ENCODE measurements at regions not wholly inside any gene's neighbourhood (a gene's known extent, or its start where the extent isn't known, plus 50 kb on each side); places are given as distances from the start of the nearest gene placed in this dataset.
A peak's percentile ranks its signal among the peaks of the same experiment; 100 is the strongest.

- H3K9me3 ChIP-seq (ENCODE audit: low read depth), result no peaks in the 10 kb centered on the region
- H3K4me1 ChIP-seq, result no peaks in the 10 kb centered on the region
- H3K9me3 Mint-ChIP-seq, result no peaks in the 10 kb centered on the region
- no peak overlapping the region for H3K4me3 ChIP-seq
- H3K4me2 ChIP-seq, result no peak overlapping the region
- no peak for DNase-seq (ENCODE audit: low spot score)
- H3K79me2 ChIP-seq (ENCODE audit: low read depth), result no peaks in the 10 kb centered on the region
- no peaks in the 10 kb centered on the region for H3F3A ChIP-seq (ENCODE audit: low read depth)
- no peaks in the 10 kb centered on the region for H3K36me3 ChIP-seq
- H3K27ac ChIP-seq, result no peak overlapping the region
- H3K9ac ChIP-seq, result no peak overlapping the region
- H3K36me3 Mint-ChIP-seq, result no peaks in the 10 kb centered on the region
- H2AFZ ChIP-seq (replicated peaks), result peak overlapping the region; percentile 6
- no peaks in the 10 kb centered on the region for H4K20me1 ChIP-seq (ENCODE audit: low read depth)
- TF ChIP-seq EZH2 (IDR thresholded peaks at IDR 0.05) (no peak), CTCF (IDR thresholded peaks at IDR 0.05) (no peak), EZH2phosphoT487 (IDR thresholded peaks at IDR 0.05) (no peak)
- H3K27me3 ChIP-seq, result no peaks in the 10 kb centered on the region
- no peak overlapping the region for H3K4me3 Mint-ChIP-seq
- no peaks in the 10 kb centered on the region for H3K27me3 Mint-ChIP-seq (ENCODE audit: insufficient read depth, low read depth)
- H3K4me1 Mint-ChIP-seq, result no peaks in the 10 kb centered on the region
- H3K27ac Mint-ChIP-seq, result no peak overlapping the region
These were observed 217.9 kb upstream of the RXFP2 start for GRCh38 chr13:31521435-31521834.

GRCh38 chr13:31522396-31522795 lies 216.9 kb upstream of the RXFP2 start:
- no peak overlapping the region for H2AFZ ChIP-seq (replicated peaks)
- no peak overlapping the region for H3K27ac Mint-ChIP-seq
- no peak overlapping the region for H3K4me3 Mint-ChIP-seq

GRCh38 chr13:31528176-31528575 lies 211.2 kb upstream of the RXFP2 start:
- H2AFZ ChIP-seq (replicated peaks), result no peak overlapping the region
- Mint-ChIP-seq H3K9me3 (no peaks in the 10 kb centered on the region), H3K4me3 (no peak overlapping the region), H3K27me3 (ENCODE audit: insufficient read depth, low read depth) (no peaks in the 10 kb centered on the region), H3K27ac (no peak overlapping the region), H3K36me3 (no peaks in the 10 kb centered on the region), H3K4me1 (no peaks in the 10 kb centered on the region)
- H3K27me3 ChIP-seq, result no peaks in the 10 kb centered on the region
- no peak overlapping the region for H3K9ac ChIP-seq
- no peaks in the 10 kb centered on the region for H3K9me3 ChIP-seq (ENCODE audit: low read depth)
- no peaks in the 10 kb centered on the region for H3K79me2 ChIP-seq (ENCODE audit: low read depth)
- H3K4me3 ChIP-seq, result no peak overlapping the region
- H3K36me3 ChIP-seq, result no peaks in the 10 kb centered on the region
- no peaks in the 10 kb centered on the region for H4K20me1 ChIP-seq (ENCODE audit: low read depth)
- H3K27ac ChIP-seq, result no peak overlapping the region
- TF ChIP-seq EZH2phosphoT487 (IDR thresholded peaks at IDR 0.05) (no peak), EZH2 (IDR thresholded peaks at IDR 0.05) (no peak), CTCF (IDR thresholded peaks at IDR 0.05) (no peak)
- H3K4me1 ChIP-seq, result no peaks in the 10 kb centered on the region
- H3F3A ChIP-seq (ENCODE audit: low read depth), result no peaks in the 10 kb centered on the region
- no peak for DNase-seq (ENCODE audit: low spot score)
- no peak overlapping the region for H3K4me2 ChIP-seq

More at GRCh38 chr13:31522396-31522795, 216.9 kb upstream of the RXFP2 start:
- Mint-ChIP-seq H3K27me3 (ENCODE audit: insufficient read depth, low read depth) (no peaks in the 10 kb centered on the region), H3K36me3 (no peaks in the 10 kb centered on the region), H3K9me3 (no peaks in the 10 kb centered on the region), H3K4me1 (no peaks in the 10 kb centered on the region)
- H3K9ac ChIP-seq, result no peak overlapping the region
- no peaks in the 10 kb centered on the region for H3K4me1 ChIP-seq
- no peaks in the 10 kb centered on the region for H3K36me3 ChIP-seq
- no peaks in the 10 kb centered on the region for H3K79me2 ChIP-seq (ENCODE audit: low read depth)
- no peak for DNase-seq (ENCODE audit: low spot score)
- no peak overlapping the region for H3K4me3 ChIP-seq
- TF ChIP-seq EZH2 (IDR thresholded peaks at IDR 0.05) (no peak), EZH2phosphoT487 (IDR thresholded peaks at IDR 0.05) (no peak), CTCF (IDR thresholded peaks at IDR 0.05) (no peak)
- no peaks in the 10 kb centered on the region for H4K20me1 ChIP-seq (ENCODE audit: low read depth)
- H3F3A ChIP-seq (ENCODE audit: low read depth), result no peaks in the 10 kb centered on the region
- no peaks in the 10 kb centered on the region for H3K9me3 ChIP-seq (ENCODE audit: low read depth)
- H3K27ac ChIP-seq, result no peak overlapping the region
- no peaks in the 10 kb centered on the region for H3K27me3 ChIP-seq
- no peak overlapping the region for H3K4me2 ChIP-seq

Data from neural progenitor cell (in vitro differentiated cells).